A673 (cell line): ENCODE measurements at regions not wholly inside any gene's neighbourhood (a gene's known extent, or its start where the extent isn't known, plus 50 kb on each side); places are given as distances from the start of the nearest gene placed in this dataset.

ENCODE experiments used
- EZH2 ChIP-seq: fragments of 200-600 bp; sonication (generic); IDR thresholded peaks from 2 replicates; pipeline ENCODE4 v1.6.1; 2017; ENCODE audit warnings: borderline replicate concordance, low read depth, mild to moderate bottlenecking, mixed read lengths, antibody characterized with exemption, low read length; ENCODE audit not compliant: poor library complexity, severe bottlenecking
- TF ChIP-seq, protein P1 (sequence below): fragments of 300-800, 200-600 bp; sonication (generic); conservative IDR thresholded peaks from 2 replicates; pipeline ENCODE4 v1.5.1; 2017; ENCODE audit warnings: low read depth, mild to moderate bottlenecking, antibody characterized with exemption, low read length, moderate library complexity, mixed read lengths

- TF ChIP-seq, protein P1, sequence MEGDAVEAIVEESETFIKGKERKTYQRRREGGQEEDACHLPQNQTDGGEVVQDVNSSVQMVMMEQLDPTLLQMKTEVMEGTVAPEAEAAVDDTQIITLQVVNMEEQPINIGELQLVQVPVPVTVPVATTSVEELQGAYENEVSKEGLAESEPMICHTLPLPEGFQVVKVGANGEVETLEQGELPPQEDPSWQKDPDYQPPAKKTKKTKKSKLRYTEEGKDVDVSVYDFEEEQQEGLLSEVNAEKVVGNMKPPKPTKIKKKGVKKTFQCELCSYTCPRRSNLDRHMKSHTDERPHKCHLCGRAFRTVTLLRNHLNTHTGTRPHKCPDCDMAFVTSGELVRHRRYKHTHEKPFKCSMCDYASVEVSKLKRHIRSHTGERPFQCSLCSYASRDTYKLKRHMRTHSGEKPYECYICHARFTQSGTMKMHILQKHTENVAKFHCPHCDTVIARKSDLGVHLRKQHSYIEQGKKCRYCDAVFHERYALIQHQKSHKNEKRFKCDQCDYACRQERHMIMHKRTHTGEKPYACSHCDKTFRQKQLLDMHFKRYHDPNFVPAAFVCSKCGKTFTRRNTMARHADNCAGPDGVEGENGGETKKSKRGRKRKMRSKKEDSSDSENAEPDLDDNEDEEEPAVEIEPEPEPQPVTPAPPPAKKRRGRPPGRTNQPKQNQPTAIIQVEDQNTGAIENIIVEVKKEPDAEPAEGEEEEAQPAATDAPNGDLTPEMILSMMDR = no peak
- TF ChIP-seq EZH2 = no peak
Observed at GRCh38 chr13:83440465-83440864, 441.8 kb downstream of the SLITRK1 start.
